NCI-H1694 (cell line): ENCODE measurements at regions not wholly inside any gene's neighbourhood (a gene's known extent, or its start where the extent isn't known, plus 50 kb on each side); places are given as distances from the start of the nearest gene placed in this dataset.
A peak's percentile ranks its signal among the peaks of the same experiment; 100 is the strongest.

ENCODE experiments used
- DNase-seq: peaks from one replicate; lab custom pipeline; 2025; lab: John Stamatoyannopoulos, UW

DNA sequence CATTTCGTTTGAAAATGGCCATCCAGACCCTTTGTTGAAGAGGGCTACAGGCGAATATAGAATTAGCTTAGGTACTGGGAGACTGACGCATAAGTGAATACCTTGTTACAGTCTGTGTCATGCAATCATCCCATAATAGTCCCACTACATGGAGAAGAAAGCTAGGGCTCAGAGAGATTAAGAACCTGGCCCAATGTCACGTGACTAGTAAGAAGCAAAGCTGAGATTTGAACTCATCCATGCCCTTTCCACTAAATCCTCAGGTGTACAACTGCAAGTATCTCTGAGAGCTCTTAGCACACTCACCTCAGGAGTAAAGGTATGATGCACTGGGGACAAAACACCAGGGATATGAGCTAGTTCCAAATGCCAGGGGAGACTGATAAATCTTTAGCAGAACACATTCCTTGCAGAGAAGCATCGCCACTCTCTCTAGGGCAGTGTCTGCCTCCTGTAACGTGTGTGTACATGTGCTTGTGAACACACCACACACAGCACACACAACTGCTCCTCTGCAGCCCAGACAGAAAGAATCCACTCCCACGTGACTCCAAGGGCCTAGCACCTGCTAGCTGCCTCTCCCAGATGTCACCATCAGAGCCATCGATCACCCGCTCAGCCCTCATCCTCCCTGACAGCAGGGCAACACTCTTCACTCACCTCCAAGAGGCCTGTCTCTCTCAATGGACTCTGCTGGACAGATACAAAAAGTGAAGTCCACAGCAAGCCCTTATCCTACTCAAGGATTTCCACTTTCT, 402.8 kb downstream of the NXPE2 start:
- no peak for DNase-seq

DNA sequence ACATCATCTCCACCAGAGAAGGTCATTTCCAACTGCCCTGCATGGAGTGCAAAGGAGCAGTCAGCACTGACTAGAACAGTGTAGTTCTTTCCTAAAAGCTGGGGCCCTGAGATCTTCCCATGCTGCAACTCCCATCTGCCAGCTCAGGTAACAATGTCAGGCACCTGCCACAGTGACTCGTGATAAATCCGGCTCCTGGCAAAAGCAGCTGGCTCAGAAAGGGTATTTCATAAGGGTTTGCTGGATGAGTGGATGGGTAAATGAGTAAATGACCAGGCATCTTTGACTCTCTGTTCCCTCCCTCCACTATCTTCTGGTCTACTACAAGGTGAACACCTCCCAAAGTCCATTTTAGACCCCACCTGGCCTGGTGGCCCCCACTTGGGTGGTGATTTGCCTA, 403.6 kb downstream of the NXPE2 start:
- DNase-seq = no peak

DNA sequence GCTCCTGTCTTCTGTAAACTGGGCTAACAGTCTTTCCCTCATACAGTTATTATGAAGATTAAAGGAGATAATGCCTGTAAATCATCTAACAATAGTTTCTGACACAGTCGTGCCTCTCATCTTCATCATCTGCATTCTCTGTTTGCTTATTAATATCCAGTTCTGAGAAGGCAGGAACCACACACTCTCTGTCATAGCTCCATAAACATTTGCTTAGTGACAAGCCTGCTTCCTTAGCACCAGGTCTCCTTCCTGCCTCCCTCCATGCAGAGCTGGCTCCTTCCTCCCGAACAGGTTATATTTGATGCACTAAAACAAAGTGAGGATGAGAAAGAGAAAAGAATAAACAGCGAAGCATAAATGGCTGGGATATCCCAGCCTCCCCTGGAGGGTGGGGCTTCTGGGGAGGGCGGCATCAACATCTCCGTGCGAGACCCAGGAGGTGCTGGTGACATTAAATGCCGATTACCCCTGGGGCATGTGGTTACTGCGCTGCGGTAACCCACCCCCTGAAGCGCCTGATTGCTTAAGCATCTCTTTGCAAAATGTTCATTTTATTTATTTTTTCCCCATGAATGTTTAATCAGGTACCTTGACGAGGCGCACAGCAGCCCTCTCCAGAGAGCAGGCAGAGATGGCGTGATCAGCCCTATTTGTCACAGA, 404.9 kb downstream of the NXPE2 start:
- DNase-seq = no peak

DNA sequence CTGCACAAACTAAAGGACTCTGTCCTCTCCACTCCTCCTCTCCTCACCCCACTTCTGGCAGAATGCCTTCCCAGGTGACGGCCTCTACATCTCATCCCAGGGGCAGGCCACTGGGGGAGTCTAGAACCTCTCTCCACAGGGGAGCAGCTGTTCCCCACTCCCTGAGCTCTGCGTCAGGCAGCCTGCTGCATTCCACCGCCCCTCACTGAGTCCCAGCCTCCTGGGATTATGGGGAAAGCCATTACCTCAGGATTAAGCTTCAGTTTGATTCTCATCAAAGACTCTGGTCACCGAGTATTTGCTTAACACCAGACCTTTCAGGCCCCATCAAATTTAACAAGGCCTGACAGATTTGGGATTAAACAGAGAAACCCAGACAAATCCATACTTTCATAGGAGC, 405.9 kb downstream of the NXPE2 start:
- no peak for DNase-seq

DNA sequence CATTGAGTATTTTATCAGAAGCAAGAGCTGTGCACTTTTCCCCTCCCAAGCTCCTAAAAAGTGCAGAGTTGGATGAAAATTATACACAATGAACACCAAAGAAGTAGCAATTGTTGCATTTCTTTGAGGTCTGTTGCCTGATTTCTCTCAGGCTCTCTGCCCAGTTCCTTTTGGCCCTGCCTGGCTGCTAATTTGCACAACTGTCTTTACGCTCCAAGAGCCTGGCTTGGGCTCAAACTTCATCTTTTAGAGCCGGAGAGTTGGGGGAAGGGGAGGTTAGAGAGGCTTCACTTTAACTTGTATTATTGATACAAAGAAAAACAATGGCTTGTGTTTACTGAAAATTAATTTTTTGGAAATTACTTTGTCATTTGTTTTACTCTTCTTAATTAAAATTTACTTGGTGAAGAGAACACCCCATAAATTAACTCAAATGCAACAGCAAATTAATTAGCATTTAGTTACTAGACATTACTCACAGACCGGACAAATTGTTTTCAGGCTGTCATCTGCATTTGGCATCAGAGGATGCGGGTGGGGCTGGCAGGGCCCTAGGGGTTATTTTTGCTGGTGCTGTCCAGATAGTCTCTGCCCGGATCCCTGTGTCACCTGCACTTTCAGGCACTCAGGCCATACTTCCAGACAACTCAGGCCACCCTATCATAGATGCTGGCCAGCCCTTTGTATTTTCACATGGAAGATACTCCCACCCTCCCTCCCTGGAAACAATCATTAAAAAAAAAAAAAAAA, 407.3 kb downstream of the NXPE2 start:
- DNase-seq = peak; percentile 14

DNA sequence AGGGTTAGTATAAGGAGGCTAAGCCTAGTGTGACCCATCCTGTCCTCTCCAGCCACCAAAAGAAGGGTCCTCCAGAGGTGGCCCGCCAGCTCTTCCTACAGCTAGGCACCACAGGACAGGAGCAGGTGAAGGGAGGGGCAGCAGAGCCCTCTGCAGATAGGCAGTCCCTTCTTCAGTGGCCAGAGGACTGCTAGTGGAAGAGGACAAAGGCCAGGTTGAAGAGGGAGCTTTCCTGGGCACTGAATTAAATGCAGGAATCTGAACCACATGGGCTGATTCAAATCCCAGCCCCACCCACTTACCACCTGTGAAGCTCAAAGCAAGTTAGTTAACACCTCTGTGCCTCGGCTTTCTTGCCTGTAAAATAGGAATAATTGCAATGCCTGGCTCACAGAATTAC, 409.5 kb downstream of the NXPE2 start:
- DNase-seq = no peak

DNA sequence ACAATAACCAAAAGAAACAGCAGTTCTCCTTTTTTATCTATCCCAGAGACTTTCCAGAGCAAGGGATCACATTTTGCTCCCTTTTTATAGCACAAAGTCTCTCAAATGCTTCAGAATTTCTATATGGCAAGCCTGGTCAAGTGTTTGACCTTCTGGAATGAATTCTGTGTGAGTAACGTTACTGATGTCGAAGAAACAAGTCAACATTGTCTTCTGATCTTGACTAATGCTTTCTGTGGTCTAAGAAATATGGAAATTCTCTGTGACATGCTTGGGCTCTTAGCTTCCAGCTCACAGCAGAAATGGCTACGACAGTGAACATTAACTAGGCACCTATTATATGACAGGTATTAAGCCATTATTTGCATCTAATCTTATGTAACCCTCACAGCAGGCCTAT, 411.7 kb downstream of the CADM1 start:
- no peak for DNase-seq

DNA sequence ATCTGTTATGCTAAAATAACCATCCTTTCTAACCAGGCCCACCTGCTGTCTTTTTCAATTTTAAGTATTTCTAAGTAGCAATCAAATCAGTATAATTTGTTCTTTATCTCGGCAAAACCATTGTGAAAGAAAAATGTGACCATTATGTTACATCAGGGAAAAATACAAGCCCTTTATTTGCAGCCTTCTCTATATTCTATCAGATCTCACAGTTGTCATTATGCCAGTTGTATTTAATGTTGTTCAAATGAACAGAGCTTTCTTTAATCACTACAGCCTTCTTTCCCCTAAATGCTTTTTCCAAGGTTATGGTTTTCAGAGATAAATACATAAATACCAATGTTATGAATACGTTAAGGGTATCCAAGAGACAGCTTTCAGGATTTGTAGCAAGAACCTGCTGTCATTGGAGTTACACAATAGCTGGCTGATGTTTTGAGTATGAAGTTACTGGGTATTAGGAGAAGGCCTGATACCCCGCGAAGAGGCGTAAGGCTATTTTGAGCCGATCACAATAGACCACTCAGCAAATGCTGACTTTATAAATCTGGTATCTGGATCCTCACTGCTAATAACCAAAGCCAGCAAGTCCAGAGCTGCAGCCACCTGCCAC, 406.3 kb downstream of the CADM1 start:
- DNase-seq = no peak

DNA sequence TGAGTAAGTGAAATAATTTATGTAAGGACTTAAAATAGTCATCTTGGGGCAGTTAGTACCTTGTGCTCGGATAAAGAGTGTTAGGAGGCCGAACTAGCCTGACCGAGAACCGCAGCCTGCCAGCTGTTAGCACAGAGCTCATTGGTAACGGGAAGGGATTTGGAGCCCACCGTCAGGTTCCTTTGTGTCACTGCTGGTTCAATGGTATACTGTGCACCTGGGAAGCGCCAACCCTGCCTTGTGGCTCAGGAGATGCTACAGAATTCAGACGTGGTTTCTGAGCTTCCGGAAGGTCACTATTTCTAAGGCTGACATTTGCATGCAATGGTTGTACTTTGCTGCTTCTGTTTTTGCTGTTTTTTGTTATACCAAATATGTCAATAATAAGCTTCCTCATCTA, 403.5 kb downstream of the CADM1 start:
- no peak for DNase-seq

DNA sequence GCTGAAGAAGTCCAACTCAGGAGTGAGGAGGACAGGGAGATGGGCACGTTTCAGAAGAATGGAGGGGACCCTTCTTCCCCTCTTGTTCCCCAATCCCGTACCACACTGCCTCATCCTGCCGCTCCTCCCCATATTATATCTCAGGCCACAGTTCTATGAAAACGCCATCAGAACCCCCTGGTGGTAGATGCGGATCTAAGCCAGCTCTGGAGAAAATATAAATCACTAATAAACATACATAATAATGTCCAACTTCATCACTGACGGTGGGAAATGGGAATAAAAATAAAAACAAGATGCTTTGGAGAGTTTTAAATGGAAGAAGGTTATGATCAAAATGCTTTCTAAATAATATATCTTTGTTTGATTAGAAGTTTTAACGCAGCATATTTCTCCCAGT, 400.3 kb downstream of the CADM1 start:
- DNase-seq = no peak

DNA sequence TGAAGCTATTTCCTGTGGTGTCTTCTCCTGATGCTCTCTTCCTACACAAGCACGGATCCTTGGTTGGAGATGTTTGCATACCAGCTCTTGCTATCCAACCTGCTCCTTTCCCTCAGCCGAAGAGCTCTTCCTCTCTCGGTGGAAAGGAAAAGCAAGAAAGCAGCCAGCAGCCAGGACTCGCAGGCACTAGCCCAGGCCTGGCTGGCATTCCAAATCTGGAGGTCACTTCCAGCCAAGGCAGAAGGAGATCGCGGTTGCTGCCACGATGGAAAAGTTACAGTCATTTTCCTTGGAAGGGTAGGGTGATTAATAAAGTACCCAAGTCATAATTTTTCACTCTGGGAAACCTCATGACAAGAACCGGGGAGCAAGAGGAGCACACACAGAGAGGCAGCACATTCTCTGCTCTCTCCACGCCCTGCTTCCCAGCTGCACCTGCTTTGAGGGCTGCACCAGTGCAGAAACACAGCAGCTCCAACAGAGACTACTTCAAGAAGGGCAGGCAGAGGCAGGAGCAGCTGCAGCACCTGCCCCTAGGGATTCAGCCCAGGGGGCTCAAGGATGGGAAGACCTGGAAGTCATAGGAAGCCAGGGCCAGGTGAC, 399.3 kb downstream of the CADM1 start:
- DNase-seq = no peak

DNA sequence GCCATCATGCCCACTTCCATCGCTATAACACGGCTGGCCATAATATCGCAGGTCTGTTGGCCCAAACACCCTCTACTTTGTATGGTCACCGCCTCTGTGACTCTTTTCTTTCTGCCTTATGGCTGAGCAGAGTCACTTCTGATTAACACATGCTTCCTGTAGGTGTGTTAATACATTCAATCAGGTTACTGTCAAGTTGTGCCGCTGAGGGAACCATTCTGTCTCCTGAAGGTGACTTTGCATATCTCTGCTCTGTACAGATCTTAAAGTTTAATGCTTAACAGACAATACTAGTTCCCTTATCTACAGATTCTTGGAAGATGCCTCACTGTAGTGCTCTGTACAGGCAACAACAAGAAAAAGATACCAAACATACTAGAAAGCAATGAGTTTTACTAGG, 393.1 kb downstream of the CADM1 start:
- DNase-seq = no peak

DNA sequence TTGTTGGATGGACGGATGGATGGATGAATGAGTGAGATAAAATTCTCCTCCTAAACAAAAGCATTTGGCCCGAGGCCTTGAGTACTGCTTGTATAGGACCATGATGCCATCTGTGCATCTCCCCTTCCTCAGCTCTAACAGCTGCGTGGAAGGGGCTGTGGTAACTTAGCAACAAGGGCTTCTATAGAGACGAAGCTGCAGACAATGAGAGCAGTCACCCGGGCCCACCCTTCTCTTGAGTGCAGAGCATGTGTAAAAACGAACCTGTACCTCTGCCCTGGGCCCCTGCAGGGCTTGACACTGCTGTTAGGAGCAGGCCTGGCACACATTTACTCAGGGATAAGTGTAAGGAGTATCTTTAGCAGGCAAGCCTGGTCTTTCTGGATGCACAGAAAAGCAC, 391.5 kb downstream of the CADM1 start:
- peak; percentile 74 for DNase-seq

DNA sequence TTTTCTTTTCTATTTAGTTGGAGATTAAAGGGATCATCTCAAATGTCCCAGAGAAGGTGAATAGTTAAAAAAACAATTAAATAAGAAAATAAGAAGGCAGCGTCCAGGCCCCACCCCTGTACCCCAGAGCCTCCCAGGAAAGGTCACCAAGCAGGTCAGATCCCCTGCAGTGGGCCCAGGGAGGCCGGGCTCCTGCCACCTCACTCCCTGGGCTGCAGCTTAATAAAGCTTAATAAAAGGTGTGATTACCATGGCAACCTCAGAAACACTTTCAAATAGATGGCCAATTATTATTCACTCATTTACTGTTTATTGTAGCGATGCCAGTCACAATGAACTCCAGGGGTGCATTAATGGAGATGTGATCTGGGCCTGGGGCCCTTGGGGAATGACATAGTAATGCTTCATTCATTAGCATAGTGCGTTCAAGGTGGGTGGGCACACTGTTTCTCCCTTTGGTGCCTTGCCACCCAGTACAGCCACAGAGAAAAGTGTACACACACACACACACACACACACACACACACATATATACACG, 386.2 kb downstream of the CADM1 start:
- DNase-seq = no peak

DNA sequence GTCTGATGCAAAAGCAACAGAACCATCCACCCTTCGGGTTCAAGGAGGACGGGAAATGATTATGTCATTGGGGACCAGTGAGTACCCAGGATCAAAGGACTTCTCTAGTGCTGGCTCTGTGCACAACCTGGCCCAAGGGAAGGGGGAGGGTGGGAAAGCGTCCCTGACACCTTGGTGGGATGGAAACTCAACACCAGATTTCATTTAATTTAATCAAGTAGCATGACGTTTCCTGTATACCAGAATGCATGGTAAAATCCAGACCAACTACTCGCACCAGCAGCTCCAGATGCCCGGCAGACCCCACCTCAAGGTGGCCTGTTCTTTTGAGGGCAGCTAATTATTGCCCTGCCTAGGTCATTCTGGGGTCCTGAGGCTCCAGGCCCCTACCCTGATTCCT, 385.1 kb downstream of the CADM1 start:
- no peak for DNase-seq
